Hepatic stellate cell (primary cell): ENCODE measurements at regions not wholly inside any gene's neighbourhood (a gene's known extent, or its start where the extent isn't known, plus 50 kb on each side); places are given as distances from the start of the nearest gene placed in this dataset.
"Not testable (repeated sequence)": the region's sequence is repeated elsewhere in the genome, so short reads cannot be mapped to it uniquely, and the experiment has no call there.

Source experiments
- DNase-seq: peaks from one replicate; pipeline ENCODE4 v3.0.0; 2011; ENCODE audit warnings: low spot score

- DNase-seq: no peak
Measured at GRCh38 chr5:67934976-67935375, 280.6 kb upstream of the PIK3R1 start.

GRCh38 chr5:67925511-67925910 lies 290.0 kb upstream of the PIK3R1 start:
- no peak for DNase-seq

GRCh38 chr5:67921004-67921601 lies 294.5 kb upstream of the PIK3R1 start:
- no peak for DNase-seq

- DNase-seq: not testable (repeated sequence)
Measured at GRCh38 chr5:67919532-67919931, 296.0 kb upstream of the PIK3R1 start.

GRCh38 chr5:67917561-67917960 lies 298.0 kb upstream of the PIK3R1 start:
- DNase-seq: no peak

- DNase-seq: no peak
Measured at GRCh38 chr5:67910546-67910945, 305.0 kb upstream of the PIK3R1 start.

- DNase-seq: no peak
Measured at GRCh38 chr5:67908126-67908765, 307.3 kb upstream of the PIK3R1 start.

GRCh38 chr5:67904366-67904765 lies 311.2 kb upstream of the PIK3R1 start:
- no peak for DNase-seq

- no peak for DNase-seq
Measured at GRCh38 chr5:67903656-67904055, 311.9 kb upstream of the PIK3R1 start.

- no peak for DNase-seq
Measured at GRCh38 chr5:67903121-67903520, 312.4 kb upstream of the PIK3R1 start.

GRCh38 chr5:67902497-67902830 lies 313.1 kb upstream of the PIK3R1 start:
- no peak for DNase-seq

- no peak for DNase-seq
Measured at GRCh38 chr5:67901814-67902496, 313.6 kb upstream of the PIK3R1 start.

GRCh38 chr5:67900514-67900913 lies 315.0 kb upstream of the PIK3R1 start:
- no peak for DNase-seq

GRCh38 chr5:67897980-67898379 lies 317.6 kb upstream of the PIK3R1 start:
- DNase-seq: no peak

GRCh38 chr5:67897431-67897830 lies 318.1 kb upstream of the PIK3R1 start:
- DNase-seq: no peak

GRCh38 chr5:67896930-67897313 lies 318.6 kb upstream of the PIK3R1 start:
- no peak for DNase-seq

GRCh38 chr5:67896311-67896929 lies 319.1 kb upstream of the PIK3R1 start:
- no peak for DNase-seq

GRCh38 chr5:67889870-67890269 lies 325.7 kb upstream of the PIK3R1 start:
- DNase-seq: not testable (repeated sequence)

- no peak for DNase-seq
Measured at GRCh38 chr5:67887748-67888161, 327.8 kb upstream of the PIK3R1 start.

- no peak for DNase-seq
Measured at GRCh38 chr5:67886761-67887160, 328.8 kb upstream of the PIK3R1 start.

- no peak for DNase-seq
Measured at GRCh38 chr5:67880876-67881275, 334.7 kb upstream of the PIK3R1 start.

GRCh38 chr5:67880511-67880805 lies 335.1 kb upstream of the PIK3R1 start:
- no peak for DNase-seq
